SK-N-SH treated with all-trans-retinoic acid at 6 μM for 48 hours (cell line): ENCODE measurements at regions not wholly inside any gene's neighbourhood (a gene's known extent, or its start where the extent isn't known, plus 50 kb on each side); places are given as distances from the start of the nearest gene placed in this dataset.

Source experiments
- ARNTL ChIP-seq: fragments of 450-650 bp; formaldehyde crosslinking; IDR thresholded peaks from 2 replicates; pipeline ENCODE4 v1.5.0; 2020; ENCODE audit warnings: low read depth, mild to moderate bottlenecking, moderate library complexity, borderline replicate concordance
- BACH2 ChIP-seq: fragments of 250-450 bp; sonication (Bioruptor Pico); IDR thresholded peaks from 2 replicates; pipeline ENCODE4 v1.9.0; 2021; ENCODE audit warnings: mild to moderate bottlenecking, borderline replicate concordance
- ESRRG ChIP-seq: fragments of 250-450 bp; sonication (Bioruptor Pico); IDR thresholded peaks from 2 replicates; pipeline ENCODE4 v1.6.1; 2021; ENCODE audit warnings: mild to moderate bottlenecking
- TOX ChIP-seq: fragments of 250-450 bp; sonication (Bioruptor Pico); IDR thresholded peaks from 2 replicates; pipeline ENCODE4 v1.8.0; 2021; ENCODE audit warnings: mild to moderate bottlenecking, moderate library complexity, borderline replicate concordance
- ZFP30 ChIP-seq: fragments of 450-650 bp; formaldehyde crosslinking; IDR thresholded peaks from 2 replicates; pipeline ENCODE4 v1.5.0; 2022; ENCODE audit warnings: mild to moderate bottlenecking, moderate library complexity
- TF ChIP-seq, protein P1 (sequence below): fragments of 250-450 bp; sonication (Bioruptor Pico); IDR thresholded peaks from 2 replicates; pipeline ENCODE4 v1.8.0; 2020; ENCODE audit warnings: mild to moderate bottlenecking, moderate library complexity, borderline replicate concordance
- TF ChIP-seq, protein P2 (sequence below): fragments of 250-450 bp; sonication (Bioruptor Pico); IDR thresholded peaks from 2 replicates; pipeline ENCODE4 v1.5.1; 2020; ENCODE audit warnings: low read depth, mild to moderate bottlenecking, moderate library complexity

DNA sequence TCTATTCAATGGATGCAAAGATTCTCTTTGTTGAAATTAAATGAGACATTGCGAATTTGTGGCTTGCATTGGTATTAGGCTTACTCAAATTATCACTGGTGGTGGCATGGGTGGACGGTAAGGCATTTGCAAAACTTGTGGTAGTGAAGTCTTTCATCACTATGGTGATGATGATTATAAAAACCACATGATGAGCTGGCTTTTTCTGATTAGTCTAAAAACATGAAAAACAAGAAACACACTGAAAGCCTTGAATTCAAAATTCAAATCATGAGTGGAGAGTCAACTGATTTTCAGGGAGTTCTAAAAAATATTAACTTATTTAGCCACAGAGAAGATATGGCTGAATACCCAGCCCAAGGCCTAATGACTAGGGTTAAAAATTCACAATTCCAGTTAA is 99.8 kb upstream of the HGF start:
- TF ChIP-seq TOX (no peak), ZFP30 (CRISPR knock-in tag) (no peak), ESRRG (CRISPR knock-in tag) (no peak), ARNTL (CRISPR knock-in tag) (no peak), BACH2 (CRISPR knock-in tag) (no peak)
- TF ChIP-seq, protein P1, sequence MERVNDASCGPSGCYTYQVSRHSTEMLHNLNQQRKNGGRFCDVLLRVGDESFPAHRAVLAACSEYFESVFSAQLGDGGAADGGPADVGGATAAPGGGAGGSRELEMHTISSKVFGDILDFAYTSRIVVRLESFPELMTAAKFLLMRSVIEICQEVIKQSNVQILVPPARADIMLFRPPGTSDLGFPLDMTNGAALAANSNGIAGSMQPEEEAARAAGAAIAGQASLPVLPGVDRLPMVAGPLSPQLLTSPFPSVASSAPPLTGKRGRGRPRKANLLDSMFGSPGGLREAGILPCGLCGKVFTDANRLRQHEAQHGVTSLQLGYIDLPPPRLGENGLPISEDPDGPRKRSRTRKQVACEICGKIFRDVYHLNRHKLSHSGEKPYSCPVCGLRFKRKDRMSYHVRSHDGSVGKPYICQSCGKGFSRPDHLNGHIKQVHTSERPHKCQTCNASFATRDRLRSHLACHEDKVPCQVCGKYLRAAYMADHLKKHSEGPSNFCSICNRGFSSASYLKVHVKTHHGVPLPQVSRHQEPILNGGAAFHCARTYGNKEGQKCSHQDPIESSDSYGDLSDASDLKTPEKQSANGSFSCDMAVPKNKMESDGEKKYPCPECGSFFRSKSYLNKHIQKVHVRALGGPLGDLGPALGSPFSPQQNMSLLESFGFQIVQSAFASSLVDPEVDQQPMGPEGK (CRISPR knock-in tag), result no peak
- TF ChIP-seq, protein P2, sequence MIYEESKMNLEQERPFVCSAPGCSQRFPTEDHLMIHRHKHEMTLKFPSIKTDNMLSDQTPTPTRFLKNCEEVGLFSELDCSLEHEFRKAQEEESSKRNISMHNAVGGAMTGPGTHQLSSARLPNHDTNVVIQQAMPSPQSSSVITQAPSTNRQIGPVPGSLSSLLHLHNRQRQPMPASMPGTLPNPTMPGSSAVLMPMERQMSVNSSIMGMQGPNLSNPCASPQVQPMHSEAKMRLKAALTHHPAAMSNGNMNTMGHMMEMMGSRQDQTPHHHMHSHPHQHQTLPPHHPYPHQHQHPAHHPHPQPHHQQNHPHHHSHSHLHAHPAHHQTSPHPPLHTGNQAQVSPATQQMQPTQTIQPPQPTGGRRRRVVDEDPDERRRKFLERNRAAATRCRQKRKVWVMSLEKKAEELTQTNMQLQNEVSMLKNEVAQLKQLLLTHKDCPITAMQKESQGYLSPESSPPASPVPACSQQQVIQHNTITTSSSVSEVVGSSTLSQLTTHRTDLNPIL (CRISPR knock-in tag), result no peak
